HS-5 (cell line): ENCODE measurements at regions not wholly inside any gene's neighbourhood (a gene's known extent, or its start where the extent isn't known, plus 50 kb on each side); places are given as distances from the start of the nearest gene placed in this dataset.

ENCODE experiments used
- DNase-seq: peaks from one replicate; pipeline ENCODE4 v3.0.0-alpha.2; 2012; ENCODE audit warnings: low read depth

- no peak for DNase-seq
Measured at GRCh38 chr6:165913676-165914570, 250.9 kb upstream of the PDE10A start.

- no peak for DNase-seq
Measured at GRCh38 chr6:165910184-165910966, 247.3 kb upstream of the PDE10A start.

- no peak for DNase-seq
Measured at GRCh38 chr6:165906736-165907135, 243.7 kb upstream of the PDE10A start.

GRCh38 chr6:165905744-165906143, 242.7 kb upstream of the PDE10A start:
- no peak for DNase-seq

- no peak for DNase-seq
Measured at GRCh38 chr6:165900970-165901369, 237.9 kb upstream of the PDE10A start.

- DNase-seq = no peak
Measured at GRCh38 chr6:165899611-165900010, 236.6 kb upstream of the PDE10A start.

- DNase-seq = no peak
Measured at GRCh38 chr6:165895421-165896165, 232.6 kb upstream of the PDE10A start.

DNA sequence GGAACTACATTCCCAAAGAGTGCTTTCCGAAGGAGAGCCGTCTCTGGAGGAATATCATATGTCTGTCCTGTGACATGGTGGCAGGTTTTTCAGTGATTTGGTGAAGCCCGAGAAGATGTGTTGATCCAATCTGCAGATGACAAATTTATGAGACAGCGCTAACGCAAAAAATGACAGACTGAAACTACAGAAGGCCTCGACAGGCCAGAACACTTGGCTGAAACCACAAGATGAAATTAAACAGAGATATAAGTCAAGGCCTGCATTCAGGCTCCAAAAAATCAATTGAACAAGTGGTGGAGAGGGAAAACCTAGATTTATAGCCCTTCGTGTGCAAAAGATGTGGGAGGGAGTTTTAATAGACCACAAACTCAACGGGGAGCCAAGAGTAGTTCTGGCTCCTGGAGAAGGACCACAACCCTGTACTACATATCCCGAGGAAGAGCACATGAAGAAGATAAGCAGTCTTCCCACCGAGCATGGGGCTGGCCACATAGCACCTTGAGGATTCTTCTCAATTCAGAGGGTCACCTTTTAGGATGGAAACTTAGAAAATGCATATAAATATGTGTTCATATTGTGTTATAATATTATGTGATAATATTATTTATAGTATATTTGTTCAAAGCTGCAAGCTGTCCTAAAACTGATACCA, 231.3 kb upstream of the PDE10A start:
- no peak for DNase-seq

GRCh38 chr6:165893431-165893830, 230.4 kb upstream of the PDE10A start:
- DNase-seq = no peak

GRCh38 chr6:165891320-165891719, 228.3 kb upstream of the PDE10A start:
- DNase-seq = no peak

DNA sequence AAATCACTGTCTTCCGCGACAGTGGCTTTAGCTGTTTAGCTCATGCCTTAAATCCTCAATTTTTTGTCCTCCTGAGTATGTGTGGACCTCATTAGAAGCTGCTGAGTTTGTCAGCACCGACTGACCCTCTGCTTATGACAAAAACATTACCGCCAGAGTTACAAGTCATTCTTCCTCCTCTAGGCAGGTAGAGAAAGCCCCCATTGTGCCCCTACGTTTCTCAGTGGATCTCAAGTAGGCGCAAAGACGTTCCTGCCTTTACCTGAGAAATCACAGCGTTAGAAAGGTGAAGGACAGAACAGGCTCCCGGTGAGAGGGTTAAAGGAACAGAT, 227.3 kb upstream of the PDE10A start:
- no peak for DNase-seq

DNA sequence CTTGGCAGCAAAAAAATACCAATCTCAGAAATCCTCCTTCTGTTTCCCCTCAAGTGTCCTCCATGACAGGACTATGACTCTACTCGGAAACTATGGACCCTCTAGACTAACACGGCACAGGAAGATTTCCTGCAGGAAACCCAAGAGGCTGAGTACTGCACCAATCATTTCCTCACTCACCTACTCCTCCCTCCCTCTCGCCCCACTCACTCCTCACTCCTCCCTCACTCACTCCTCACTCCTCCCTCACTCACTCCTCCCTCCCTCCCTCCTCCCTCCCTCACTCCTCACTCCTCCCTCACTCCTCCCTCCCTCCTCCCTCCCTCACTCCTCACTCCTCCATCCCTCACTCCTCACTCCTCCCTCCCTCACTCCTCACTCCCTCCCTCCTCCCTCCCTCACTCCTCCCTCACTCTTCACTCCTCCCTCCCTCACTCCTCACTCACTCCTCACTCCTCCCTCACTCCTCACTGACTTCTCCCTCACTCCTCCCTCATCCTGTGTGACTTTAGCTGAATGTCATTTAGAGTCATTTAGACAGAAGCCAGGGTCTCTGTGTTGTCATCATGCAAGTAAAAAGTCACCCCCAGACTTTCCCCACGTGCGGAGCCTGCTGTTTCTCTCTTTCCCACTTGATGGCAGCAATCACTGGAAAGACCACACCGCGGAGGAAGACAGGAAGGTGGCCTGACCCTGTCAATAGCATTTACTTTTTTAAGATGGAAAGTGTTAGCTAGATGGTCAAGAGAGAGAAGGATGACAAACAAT, 226.8 kb upstream of the PDE10A start:
- no peak for DNase-seq

- DNase-seq = no peak
Measured at GRCh38 chr6:165886169-165886568, 223.1 kb upstream of the PDE10A start.

GRCh38 chr6:165884813-165885765, 222.0 kb upstream of the PDE10A start:
- no peak for DNase-seq

GRCh38 chr6:165883851-165884640, 221.0 kb upstream of the PDE10A start:
- DNase-seq = no peak

- no peak for DNase-seq
Measured at GRCh38 chr6:165881806-165882205, 218.8 kb upstream of the PDE10A start.

DNA sequence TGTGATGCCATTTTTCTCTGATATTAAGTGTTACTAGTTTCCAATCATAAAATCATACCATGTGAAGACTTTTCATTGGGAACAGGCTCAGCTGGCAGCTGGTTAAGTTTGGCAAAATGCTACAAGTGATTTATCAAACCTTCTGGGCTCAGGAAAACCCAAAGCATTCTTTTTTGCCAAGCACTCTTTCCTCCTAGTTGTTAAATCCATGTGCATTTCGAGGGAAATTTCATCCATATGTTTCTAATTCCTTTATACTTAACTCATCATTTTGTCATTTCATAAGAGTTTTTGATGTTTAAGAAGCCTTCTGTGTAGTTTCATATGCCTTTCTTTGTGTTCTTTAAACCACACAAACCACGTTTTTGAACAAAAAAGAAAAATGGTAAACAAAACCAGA, 217.6 kb upstream of the PDE10A start:
- DNase-seq = no peak

- DNase-seq = no peak
Measured at GRCh38 chr6:165877773-165878172, 214.7 kb upstream of the PDE10A start.

GRCh38 chr6:165877192-165877591, 214.2 kb upstream of the PDE10A start:
- no peak for DNase-seq
